C4-2B (cell line): ENCODE measurements at regions not wholly inside any gene's neighbourhood (a gene's known extent, or its start where the extent isn't known, plus 50 kb on each side); places are given as distances from the start of the nearest gene placed in this dataset.

ENCODE experiments used
- H3K27ac ChIP-seq: fragments of 450-650 bp; 2 replicates; pipeline ENCODE4 v1.5.1; 2017
- ZFX ChIP-seq: fragments of 450-650 bp; IDR thresholded peaks from 2 replicates; pipeline ENCODE4 v1.6.1; 2017
- TF ChIP-seq, protein P1 (sequence below): fragments of 450-650 bp; conservative IDR thresholded peaks from 2 replicates; pipeline ENCODE4 v1.5.1; 2017; ENCODE audit warnings: mild to moderate bottlenecking

DNA sequence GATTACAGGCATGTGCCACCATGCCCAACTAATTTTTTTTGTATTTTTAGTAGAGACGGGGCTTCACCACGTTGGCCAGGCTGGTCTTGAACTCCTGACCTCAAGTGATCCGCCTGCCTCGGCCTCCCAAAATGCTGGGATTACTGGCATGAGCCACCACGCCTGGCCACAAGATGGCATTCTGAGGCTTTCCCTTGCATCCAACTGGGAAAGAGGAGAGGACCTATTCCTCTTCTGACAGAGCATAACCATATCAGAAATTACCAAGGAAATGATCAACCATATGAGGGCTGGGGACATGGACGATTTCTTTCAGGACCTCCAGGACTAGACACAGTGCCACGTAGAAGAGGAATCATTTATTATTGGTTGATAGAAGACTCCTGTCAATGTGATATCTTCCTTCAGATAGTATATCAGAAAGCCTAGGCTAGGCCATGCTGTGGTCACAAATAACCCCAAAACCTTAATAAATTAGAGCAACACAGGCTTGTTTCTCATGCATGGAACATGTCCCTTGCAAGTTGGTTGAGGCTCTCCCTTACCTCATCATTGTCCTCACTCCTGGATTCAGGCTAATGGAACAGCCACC is 372.3 kb upstream of the IL12A start:
- TF ChIP-seq ZFX: no peak
- TF ChIP-seq, protein P1, sequence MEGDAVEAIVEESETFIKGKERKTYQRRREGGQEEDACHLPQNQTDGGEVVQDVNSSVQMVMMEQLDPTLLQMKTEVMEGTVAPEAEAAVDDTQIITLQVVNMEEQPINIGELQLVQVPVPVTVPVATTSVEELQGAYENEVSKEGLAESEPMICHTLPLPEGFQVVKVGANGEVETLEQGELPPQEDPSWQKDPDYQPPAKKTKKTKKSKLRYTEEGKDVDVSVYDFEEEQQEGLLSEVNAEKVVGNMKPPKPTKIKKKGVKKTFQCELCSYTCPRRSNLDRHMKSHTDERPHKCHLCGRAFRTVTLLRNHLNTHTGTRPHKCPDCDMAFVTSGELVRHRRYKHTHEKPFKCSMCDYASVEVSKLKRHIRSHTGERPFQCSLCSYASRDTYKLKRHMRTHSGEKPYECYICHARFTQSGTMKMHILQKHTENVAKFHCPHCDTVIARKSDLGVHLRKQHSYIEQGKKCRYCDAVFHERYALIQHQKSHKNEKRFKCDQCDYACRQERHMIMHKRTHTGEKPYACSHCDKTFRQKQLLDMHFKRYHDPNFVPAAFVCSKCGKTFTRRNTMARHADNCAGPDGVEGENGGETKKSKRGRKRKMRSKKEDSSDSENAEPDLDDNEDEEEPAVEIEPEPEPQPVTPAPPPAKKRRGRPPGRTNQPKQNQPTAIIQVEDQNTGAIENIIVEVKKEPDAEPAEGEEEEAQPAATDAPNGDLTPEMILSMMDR: peak; percentile 87

GRCh38 chr3:159619341-159619885 is 369.2 kb upstream of the IL12A start:
- no peak overlapping the region for H3K27ac ChIP-seq
- TF ChIP-seq, protein P1: no peak
- TF ChIP-seq ZFX: no peak

More for the DNA sequence above, 372.3 kb upstream of the IL12A start:
- H3K27ac ChIP-seq: no peak overlapping the region

DNA sequence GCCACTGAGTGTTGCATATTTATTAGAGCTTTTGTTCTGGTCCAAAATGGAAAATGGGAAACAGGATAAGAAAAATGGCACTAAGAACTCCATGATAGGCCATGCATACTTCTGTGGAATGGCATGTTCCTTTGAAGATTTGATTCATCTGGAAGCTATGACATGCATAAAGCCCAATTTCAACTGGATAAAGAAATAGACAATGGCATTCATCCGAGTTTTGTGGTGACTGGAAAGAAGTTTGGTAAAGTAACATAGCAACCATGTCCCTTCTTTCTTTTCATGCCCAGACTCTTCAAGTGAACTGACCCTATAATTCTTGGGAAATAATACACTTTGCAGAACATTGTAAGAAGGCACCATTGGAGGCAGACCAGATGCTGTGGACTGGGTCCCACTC is 368.4 kb upstream of the IL12A start:
- TF ChIP-seq ZFX: no peak
- TF ChIP-seq, protein P1: no peak
- H3K27ac ChIP-seq: no peak overlapping the region

DNA sequence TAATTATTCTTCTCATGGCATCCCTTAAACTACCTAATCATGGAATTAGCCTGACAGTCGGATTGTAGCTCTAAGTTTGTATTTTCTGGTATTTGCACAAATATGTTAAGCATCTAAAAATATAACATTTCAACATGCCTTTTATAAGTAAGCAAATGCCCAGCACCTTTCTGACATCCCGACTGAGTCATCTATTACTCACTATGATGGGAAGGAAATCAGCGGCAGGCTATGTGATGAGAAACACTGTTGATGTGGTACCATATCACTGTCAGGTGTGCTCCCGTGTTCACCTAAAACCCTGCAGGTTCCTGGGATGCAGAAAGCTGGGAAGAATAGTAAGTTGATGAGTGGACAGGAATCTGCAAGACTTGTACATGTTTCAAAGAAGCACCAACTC is 367.8 kb upstream of the IL12A start:
- no peak overlapping the region for H3K27ac ChIP-seq
- no peak for TF ChIP-seq ZFX
- TF ChIP-seq, protein P1: no peak

DNA sequence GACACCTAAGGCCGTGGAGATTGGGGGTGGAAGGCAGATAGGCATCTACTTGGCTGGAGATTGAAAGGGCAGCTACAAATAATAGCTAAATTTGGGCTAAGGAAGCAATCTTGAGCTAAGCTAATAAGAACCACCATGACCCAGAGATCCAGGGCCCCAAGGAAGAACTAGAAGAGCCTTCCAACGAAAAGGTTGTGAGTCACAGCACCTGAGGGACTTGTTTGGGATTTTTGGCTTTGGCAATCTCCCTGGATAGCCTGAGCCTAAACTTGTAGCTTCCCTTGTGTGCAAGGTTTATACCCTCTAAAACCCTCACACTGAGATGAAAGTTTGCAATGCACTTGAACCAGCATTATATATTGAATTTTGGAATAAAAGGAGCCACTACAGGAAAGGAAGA is 364.0 kb upstream of the IL12A start:
- TF ChIP-seq ZFX: no peak
- TF ChIP-seq, protein P1: no peak
- H3K27ac ChIP-seq: no peak overlapping the region

DNA sequence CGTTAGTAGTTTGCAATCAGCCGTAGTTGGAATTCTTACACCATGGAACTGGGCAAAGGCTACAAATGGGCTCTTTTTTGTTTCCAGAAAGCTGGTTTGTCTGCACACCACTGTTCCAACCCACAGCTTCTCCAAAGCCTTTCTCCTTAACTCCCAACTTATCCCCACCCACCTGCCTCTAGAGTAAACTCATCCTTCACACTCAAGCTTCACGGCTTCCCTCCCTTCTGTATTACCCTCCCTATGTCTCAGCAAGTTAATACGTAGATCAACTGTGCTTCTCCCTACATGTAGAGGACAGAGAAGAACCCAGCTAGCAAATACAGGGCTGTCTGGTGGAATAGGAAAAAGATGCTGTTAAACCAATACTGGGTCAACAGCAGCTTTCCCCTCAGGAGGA is 363.0 kb upstream of the IL12A start:
- TF ChIP-seq, protein P1: no peak
- no peak for TF ChIP-seq ZFX
- no peak overlapping the region for H3K27ac ChIP-seq

- TF ChIP-seq, protein P1: no peak
- TF ChIP-seq ZFX: no peak
- H3K27ac ChIP-seq: peak overlapping the region; percentile 61; the same call in 1 of the 2 replicates
Observed at GRCh38 chr3:159626598-159626997, 362.0 kb upstream of the IL12A start.
